ACHN (cell line): ENCODE measurements at regions not wholly inside any gene's neighbourhood (a gene's known extent, or its start where the extent isn't known, plus 50 kb on each side); places are given as distances from the start of the nearest gene placed in this dataset.
A peak's percentile ranks its signal among the peaks of the same experiment; 100 is the strongest.
"Not testable (repeated sequence)": the region's sequence is repeated elsewhere in the genome, so short reads cannot be mapped to it uniquely, and the experiment has no call there.

Source experiments
- DNase-seq: peaks from one replicate; pipeline ENCODE4 v3.0.0-alpha.2; 2015
- in situ Hi-C: cut with HindIII; loops from 2 replicates; pipeline ENCODE4 v1.10.0; 2017; ENCODE audit warnings: low sequenced_read_pairs, low pct_ligation_motif_present, low pct_unique_long_range_greater_than_20kb

DNA sequence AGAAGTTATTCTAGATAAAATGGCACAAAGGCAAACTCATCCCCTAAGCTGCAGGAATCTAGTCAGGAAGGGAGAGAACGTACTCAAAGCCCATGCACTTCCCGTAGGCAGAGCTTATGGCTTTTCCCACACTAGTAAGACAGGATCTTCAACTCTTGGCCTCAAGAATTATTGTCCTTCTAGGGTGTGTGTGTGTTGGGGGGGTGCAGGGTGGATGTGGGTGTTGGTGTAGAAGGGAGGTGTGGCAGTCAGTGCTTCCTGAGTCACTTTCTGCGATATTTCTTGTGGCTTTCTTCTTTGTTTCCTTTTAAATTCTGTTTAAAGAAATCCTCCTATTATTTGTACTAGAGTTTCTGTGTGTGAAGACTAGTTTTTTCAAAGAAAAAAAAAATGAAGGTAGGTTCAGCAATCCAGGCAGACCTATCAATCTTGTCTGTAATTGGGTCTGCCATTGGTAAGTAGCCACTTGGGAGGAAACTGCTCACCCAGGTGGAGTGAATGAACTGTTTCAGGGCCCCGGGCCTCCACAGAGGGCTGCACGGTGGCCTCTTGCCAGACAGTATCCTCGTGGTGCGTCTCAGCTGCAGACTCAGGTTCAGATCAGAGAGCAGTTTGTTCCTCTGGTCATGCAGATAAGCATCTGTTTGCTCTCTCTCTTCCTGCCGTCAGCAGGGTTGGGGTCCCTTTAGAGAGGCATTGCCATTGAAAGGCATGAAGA lies 131.9 kb downstream of the NPR3 start:
- in situ Hi-C loops, result no loop called here
- no peak for DNase-seq

GRCh38 chr5:32843531-32843895 lies 132.4 kb downstream of the NPR3 start:
- in situ Hi-C loops, result no loop called here
- no peak for DNase-seq

DNA sequence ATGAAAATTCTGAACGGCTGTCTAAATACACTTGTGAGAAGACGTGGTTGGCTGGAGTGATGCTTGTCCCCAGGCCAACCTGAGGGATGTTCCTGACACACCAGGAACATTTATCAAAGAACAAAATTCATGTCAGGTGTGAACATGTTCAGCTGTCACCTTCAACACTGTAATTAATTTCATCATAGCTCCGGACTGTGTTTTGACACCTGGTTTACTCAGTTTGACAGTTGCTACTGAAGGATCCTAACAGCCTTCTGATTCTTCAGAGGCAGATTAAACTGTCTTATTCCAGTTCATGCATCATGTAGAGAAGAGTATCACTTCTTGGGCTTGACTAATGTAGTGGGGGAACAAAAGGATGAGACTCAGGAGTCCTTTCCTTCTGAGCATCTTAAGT lies 134.1 kb downstream of the NPR3 start:
- in situ Hi-C loops, result no loop called here
- no peak for DNase-seq

- no peak for DNase-seq
- in situ Hi-C loops, result no loop called here
Measured at GRCh38 chr5:32848120-32848519, 137.0 kb downstream of the NPR3 start.

- DNase-seq, result no peak
- in situ Hi-C loops, result no loop called here
Measured at GRCh38 chr5:32848681-32849080, 137.6 kb downstream of the NPR3 start.

GRCh38 chr5:32850817-32851496 lies 139.8 kb downstream of the NPR3 start:
- DNase-seq, result no peak
- in situ Hi-C loops, result no loop called here

GRCh38 chr5:32851559-32852173 lies 140.5 kb downstream of the NPR3 start:
- DNase-seq, result no peak
- in situ Hi-C loops, result no loop called here

DNA sequence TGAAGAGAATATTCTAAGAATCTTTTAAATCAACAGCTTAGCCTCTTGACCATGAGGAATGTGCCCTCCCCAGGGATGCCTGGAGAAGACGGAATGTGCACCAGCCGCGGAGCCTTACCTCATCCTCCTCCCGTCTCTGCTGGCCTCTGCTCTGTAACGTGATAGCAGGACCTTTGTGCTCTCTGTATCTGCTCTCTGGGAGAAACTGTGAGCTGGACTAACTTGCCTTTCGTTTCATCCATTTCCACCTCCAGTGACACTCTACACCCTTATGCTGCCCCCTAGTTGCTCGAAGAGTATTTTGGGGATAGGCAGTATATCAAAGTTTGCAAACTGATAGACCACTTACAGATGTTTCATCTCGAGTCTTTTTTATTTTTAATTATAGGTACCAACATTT lies 141.4 kb downstream of the NPR3 start:
- in situ Hi-C loops, result no loop called here
- DNase-seq, result peak; percentile 45

DNA sequence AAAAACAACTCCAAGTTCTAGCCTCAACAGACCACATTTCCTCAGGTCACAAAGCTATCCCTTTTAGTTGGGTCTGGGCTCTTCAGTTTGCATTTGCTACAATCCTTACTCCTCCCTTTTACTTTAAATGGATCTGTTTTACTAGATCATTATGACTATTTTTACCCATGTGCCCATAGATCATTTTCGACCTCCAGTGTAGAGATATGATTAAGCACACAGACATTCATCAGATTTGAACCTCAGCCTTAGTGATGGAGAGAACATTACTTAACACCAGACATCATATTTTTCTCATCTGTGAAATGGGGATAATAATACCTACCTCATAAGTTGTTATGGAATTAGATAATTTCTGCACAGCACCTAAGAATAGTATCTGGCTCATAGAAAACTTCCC lies 141.9 kb downstream of the NPR3 start:
- DNase-seq, result no peak
- in situ Hi-C loops, result no loop called here

DNA sequence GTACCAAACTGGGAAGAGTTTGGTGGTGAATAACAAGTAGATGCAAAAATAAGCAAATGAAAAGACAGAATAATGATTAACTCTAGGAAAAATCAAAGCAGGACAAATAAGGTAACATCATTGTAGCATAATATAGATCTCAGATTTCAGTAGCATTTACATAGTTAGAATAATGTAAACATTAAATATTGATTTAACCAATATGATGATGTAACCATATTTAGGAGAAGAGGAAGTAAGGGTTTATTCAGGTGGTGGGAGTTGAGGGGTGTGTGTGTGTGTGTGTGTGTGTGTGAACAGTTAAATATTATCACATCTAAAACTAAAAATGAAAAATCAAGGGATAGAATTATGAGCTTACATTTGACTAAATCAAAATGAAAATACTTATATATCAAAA lies 143.4 kb downstream of the NPR3 start:
- in situ Hi-C loops, result no loop called here
- no peak for DNase-seq

- in situ Hi-C loops, result no loop called here
Measured at GRCh38 chr5:32859211-32859641, 148.1 kb downstream of the NPR3 start.

DNA sequence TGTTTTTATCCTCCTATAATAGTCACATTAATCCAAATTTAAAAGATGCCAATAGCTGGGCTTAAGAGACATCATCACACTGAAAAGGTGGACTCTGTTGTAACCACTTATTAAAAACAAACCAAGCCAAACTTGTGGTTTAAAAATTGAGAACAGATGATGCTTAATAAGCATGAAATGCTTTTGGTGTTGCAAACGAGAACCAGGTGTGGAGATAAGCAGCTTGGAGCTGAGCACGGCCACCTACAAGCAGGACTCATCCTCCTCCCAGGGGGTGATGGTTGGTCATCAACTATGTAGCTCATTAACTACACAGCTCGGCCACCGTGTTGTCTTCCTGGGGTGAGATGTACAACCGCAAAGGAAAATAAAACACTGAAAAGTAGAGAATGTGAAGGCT lies 154.4 kb downstream of the NPR3 start:
- DNase-seq, result no peak
- in situ Hi-C loops, result no loop called here

More at GRCh38 chr5:32859211-32859641, 148.1 kb downstream of the NPR3 start:
- DNase-seq, result no peak

DNA sequence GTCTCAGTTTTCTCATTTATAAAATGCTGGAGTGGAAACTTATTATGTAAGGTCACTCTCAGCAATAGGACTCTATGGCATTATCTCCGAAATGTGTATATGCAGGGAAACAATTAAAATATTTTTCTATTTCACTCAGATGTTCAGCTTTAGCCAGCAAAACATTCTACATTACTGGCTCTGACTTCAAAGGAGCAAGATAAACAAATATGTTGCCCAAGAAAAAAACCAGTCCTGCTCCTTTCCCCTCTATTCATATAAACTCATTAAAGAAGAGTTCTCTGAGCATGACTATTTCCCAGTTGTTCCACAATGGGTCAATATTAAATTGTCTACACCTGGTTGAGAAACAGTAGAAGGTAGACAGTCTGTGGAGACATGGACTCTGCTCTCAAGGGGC lies 155.0 kb downstream of the NPR3 start:
- in situ Hi-C loops, result no loop called here
- DNase-seq, result no peak

DNA sequence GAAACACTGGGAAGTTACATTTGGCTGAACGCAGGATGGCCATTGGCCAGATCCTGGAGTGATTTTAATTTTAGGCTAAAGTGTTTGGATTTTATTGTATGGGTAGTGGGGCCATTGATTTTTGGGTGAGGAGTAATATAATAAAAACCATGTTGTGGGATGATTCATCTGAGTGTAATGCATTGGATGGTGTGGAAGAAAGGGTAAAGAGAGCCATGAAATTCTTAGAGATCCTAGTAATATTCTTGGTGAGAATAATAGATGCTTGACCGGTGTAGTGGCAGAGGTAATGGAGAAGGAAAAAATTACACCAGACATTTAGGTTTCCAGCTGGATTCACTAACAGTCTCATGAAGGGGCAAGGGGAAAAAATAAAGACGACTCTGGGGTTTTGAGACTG lies 158.1 kb downstream of the NPR3 start:
- in situ Hi-C loops, result no loop called here
- DNase-seq, result no peak

DNA sequence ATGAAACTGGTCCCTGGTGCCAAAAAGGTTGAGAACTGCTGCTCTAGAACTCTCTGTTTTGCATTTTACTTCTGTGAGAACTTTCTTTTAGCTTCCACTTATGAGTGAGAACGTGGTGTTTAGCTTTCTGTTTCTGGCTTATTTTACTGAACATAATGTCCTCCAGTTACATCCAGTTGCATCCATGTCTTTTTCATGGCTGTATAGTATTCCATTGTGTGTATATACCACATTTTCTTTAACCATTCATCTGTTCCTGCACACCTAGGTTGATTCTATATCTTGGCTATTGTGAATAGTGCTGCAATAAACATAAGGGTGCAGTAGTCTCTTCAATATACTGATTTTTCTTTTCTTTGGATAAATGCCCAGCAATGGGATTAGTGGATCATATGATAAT lies 165.7 kb downstream of the NPR3 start:
- in situ Hi-C loops, result no loop called here

DNA sequence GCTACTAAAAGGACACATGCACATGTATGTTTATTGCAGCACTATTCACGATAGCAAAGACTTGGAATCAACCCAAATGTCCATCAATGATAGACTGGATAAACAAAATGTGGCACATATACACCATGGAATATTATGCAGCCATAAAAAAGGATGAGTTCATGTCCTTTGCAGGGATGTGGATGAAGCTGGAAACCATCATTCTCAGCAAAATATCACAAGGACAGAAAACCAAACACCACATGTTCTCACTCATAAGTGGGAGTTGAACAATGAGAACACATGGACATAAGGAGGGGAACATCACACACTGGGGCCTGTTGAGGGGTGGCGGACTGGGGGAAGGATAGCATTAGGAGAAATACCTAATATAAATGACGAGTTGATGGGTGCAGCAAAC lies 168.2 kb downstream of the NPR3 start:
- DNase-seq, in situ Hi-C loops: not testable (repeated sequence)

More for the DNA sequence above, 165.7 kb downstream of the NPR3 start:
- no peak for DNase-seq

DNA sequence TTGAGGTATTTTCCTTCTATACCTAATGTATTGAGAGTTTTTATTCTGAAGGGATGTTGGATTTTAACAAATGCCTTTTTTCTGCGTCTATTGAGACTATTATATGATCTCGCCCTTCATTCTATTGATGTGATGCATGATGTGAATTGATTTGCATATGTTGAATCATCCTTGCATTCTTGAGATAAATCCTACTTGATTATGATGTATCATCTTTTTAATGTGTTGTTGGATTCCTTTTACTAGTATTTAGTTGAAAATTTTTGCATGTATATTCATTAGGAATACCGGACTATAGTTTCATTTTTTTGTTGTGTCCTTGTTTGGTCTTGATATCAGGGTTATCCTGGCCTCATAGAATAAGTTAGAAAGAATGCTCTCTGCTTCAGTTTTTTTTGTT lies 169.7 kb downstream of the NPR3 start:
- in situ Hi-C loops, result no loop called here
- DNase-seq, result no peak

DNA sequence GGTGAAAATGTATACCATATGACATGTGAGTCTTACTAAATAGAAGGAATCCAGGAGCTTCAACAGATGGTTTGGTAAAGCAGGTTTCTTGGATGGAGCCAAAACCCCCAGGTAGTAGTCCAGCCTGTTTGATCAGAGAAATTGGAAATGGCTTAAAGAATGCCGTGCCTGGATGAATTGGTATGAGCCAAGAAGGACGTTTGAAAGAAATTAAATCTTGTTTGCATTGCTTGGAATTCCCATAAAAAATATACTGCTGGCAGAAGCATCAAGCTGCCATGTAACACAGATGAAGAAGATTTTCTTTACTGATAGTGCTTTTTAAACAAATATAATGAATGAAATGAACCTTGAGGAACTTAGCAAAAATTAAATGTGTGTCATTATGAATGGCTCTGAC lies 176.3 kb downstream of the NPR3 start:
- in situ Hi-C loops, result no loop called here

DNA sequence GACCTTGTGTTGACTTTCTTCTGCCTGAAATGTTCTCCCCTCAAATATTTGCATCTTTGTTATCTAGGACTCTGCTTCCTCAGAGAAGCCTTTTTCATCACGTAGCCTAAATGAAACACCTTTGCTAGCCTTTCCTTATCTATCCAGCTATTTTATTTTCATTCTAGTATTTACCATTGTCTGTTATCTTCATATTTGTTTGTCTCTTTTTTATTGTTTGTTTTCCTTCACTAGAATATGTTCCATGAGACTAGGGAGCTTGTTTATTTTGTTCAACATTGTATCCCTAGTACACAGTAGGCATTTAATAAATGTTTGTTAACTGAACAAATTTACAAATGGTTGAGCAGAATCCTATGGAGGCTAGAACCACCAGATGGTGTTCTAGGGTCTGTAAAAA lies 178.0 kb downstream of the NPR3 start:
- DNase-seq, result no peak
- in situ Hi-C loops, result no loop called here

More for the DNA sequence above, 176.3 kb downstream of the NPR3 start:
- DNase-seq, result no peak

GRCh38 chr5:32903613-32904012 lies 192.5 kb downstream of the NPR3 start:
- in situ Hi-C loops, result no loop called here
- DNase-seq, result no peak
